B cell (primary cell): ENCODE measurements at regions not wholly inside any gene's neighbourhood (a gene's known extent, or its start where the extent isn't known, plus 50 kb on each side); places are given as distances from the start of the nearest gene placed in this dataset.
"Not testable (repeated sequence)": the region's sequence is repeated elsewhere in the genome, so short reads cannot be mapped to it uniquely, and the experiment has no call there.

ENCODE experiments used
- ATAC-seq: fragments of 200-7000 bp; cut with Tn5 transposase; one replicate; pipeline ENCODE4 v1.10.0; 2021; ENCODE audit warnings: low read depth, mild to moderate bottlenecking, moderate number of reproducible peaks, moderate library complexity
- CTCF ChIA-PET: fragments of 350-600 bp; sonication (Branson Sonifier 250); formaldehyde crosslinking; loops from one replicate; lab custom pipeline; 2021; ENCODE audit warnings: antibody characterized with exemption, inconsistent platforms; lab: Charles Lee
- POLR2A ChIA-PET: fragments of 350-600 bp; sonication (Branson Sonifier 250); formaldehyde crosslinking; loops from one replicate; lab custom pipeline; 2021; ENCODE audit warnings: antibody characterized with exemption; lab: Charles Lee
- DNase-seq: peaks from one replicate; pipeline ENCODE4 v3.0.0; 2013
- H2AFZ ChIP-seq: 2 replicates; pipeline ENCODE4 v1.6.1; 2012; ENCODE audit warnings: mild to moderate bottlenecking, low read depth, low read length; ENCODE audit not compliant: insufficient read depth, poor library complexity, severe bottlenecking
- H3K27ac ChIP-seq, 2 donors: 1 replicate in 1 of 2; 2 replicates in 1 of 2; pipeline ENCODE4 v1.5.1; 2012 to 2013; ENCODE audit warnings: low read length in 2 of 2, mild to moderate bottlenecking in 2 of 2, moderate library complexity in 1 of 2
- H3K27me3 ChIP-seq, 4 experiments: fragments of 200-600 bp in 1 of 4; sonication (generic) in 1 of 4; replicated peaks in 1 of 4; 1 replicate in 2 of 4; 2 replicates in 2 of 4; pipeline versions ENCODE4 v1.6.1 to v1.7.0; 2013 to 2016; ENCODE audit warnings: low read length in 3 of 4, mild to moderate bottlenecking in 2 of 4, mixed read lengths in 1 of 4, moderate library complexity in 1 of 4; ENCODE audit not compliant: insufficient read depth in 4 of 4, control insufficient read depth in 3 of 4; ENCODE audit errors: control extremely low read depth in 1 of 4
- H3K36me3 ChIP-seq, 2 experiments: replicated peaks in 1 of 2; 1 replicate in 1 of 2; 2 replicates in 1 of 2; pipeline versions ENCODE4 v1.6.1 to v1.7.1; 2013; ENCODE audit warnings: low read length in 1 of 2; ENCODE audit not compliant: insufficient read depth in 2 of 2, control insufficient read depth in 1 of 2; ENCODE audit errors: control extremely low read depth in 1 of 2, extremely low read depth in 1 of 2
- H3K4me1 ChIP-seq, 2 donors: fragments of 200-600 bp in 1 of 2; sonication (generic) in 1 of 2; 1 replicate in 1 of 2; 2 replicates in 1 of 2; pipeline versions ENCODE4 v1.5.1 to v1.6.1; 2013 to 2017; ENCODE audit warnings: low read length in 2 of 2; ENCODE audit not compliant: control insufficient read depth in 2 of 2, insufficient read depth in 2 of 2
- H3K4me2 ChIP-seq: replicated peaks from 2 replicates; pipeline ENCODE3; 2012; ENCODE audit warnings: mild to moderate bottlenecking, low read depth, low read length; ENCODE audit not compliant: poor library complexity, severe bottlenecking
- H3K4me3 ChIP-seq, 5 experiments: fragments of 200-600 bp in 1 of 5; sonication (generic) in 1 of 5; 1 replicate in 3 of 5; 2 replicates in 2 of 5; pipeline versions ENCODE4 v1.5.1 to v1.7.0; 2011 to 2016; ENCODE audit warnings: low read length in 4 of 5, mild to moderate bottlenecking in 4 of 5, low read depth in 2 of 5, control low read depth in 1 of 5, moderate library complexity in 1 of 5; ENCODE audit not compliant: insufficient read depth in 1 of 5; ENCODE audit errors: control extremely low read depth in 1 of 5, extremely low read depth in 1 of 5
- H3K79me2 ChIP-seq: fragments of 200-600 bp; sonication (generic); one replicate; pipeline ENCODE4 v1.6.0; 2016; ENCODE audit warnings: low read length; ENCODE audit not compliant: control insufficient read depth, insufficient read depth
- H3K9ac ChIP-seq: fragments of 200-600 bp; sonication (generic); 2 replicates; pipeline ENCODE4 v1.6.1; 2017; ENCODE audit warnings: mild to moderate bottlenecking, low read length, moderate library complexity
- H3K9me3 ChIP-seq, 3 donors: one replicate each; pipeline versions ENCODE4 v1.6.1 to v1.7.1; 2013; ENCODE audit warnings: low read length in 2 of 3; ENCODE audit not compliant: control insufficient read depth in 2 of 3, insufficient read depth in 1 of 3; ENCODE audit errors: control extremely low read depth in 1 of 3
- H4K20me1 ChIP-seq: 2 replicates; pipeline ENCODE4 v1.6.0; 2012; ENCODE audit warnings: mild to moderate bottlenecking, low read length; ENCODE audit not compliant: insufficient read depth, control insufficient read depth, poor library complexity, severe bottlenecking
- H3K27ac Mint-ChIP-seq: one replicate; pipeline ENCODE4 v1.8.0; 2021; ENCODE audit warnings: mixed read lengths
- H3K27me3 Mint-ChIP-seq: one replicate; pipeline ENCODE4 v1.8.0; 2021; ENCODE audit warnings: mixed read lengths
- H3K4me1 Mint-ChIP-seq: one replicate; pipeline ENCODE4 v1.8.0; 2021; ENCODE audit warnings: mixed read lengths
- H3K4me3 Mint-ChIP-seq: one replicate; pipeline ENCODE4 v1.8.0; 2021; ENCODE audit warnings: mixed read lengths
- H3K9me3 Mint-ChIP-seq: one replicate; pipeline ENCODE4 v1.8.0; 2022; ENCODE audit warnings: mixed read lengths; ENCODE audit not compliant: insufficient read depth
- WGBS: methylation state at CpG from one replicate; pipeline ENCODE4 v1.1.5; 2013; ENCODE audit warnings: missing lambda C conversion rate; ENCODE audit not compliant: insufficient coverage; 5-methylcytosine and 5-hydroxymethylcytosine counted together
- intact Hi-C: fragments of 100-400 bp; cut with micrococcal nuclease; formaldehyde crosslinking; loops from one replicate; pipeline ENCODE4 v1.10.0; 2022

GRCh38 chr12:131285905-131286295 is 332.2 kb downstream of the ADGRD1 start:
- H3K4me3 Mint-ChIP-seq, H3K4me1 Mint-ChIP-seq, H2AFZ ChIP-seq, H3K27me3 ChIP-seq, POLR2A ChIA-PET, intact Hi-C loops, H3K27ac Mint-ChIP-seq, ATAC-seq, CTCF ChIA-PET, H3K4me2 ChIP-seq, H3K9me3 ChIP-seq, H3K27me3 Mint-ChIP-seq, H4K20me1 ChIP-seq, H3K79me2 ChIP-seq, H3K9ac ChIP-seq, DNase-seq, H3K4me1 ChIP-seq, H3K9me3 Mint-ChIP-seq, H3K4me3 ChIP-seq, H3K36me3 ChIP-seq, H3K27ac ChIP-seq: not testable (repeated sequence)
- WGBS, result 99% methylated on average over 8 of the region's 19 CpGs

GRCh38 chr12:131286301-131286700 is 332.6 kb downstream of the ADGRD1 start:
- POLR2A ChIA-PET, H3K9me3 ChIP-seq, H3K4me3 Mint-ChIP-seq, H3K27me3 Mint-ChIP-seq, H3K4me3 ChIP-seq, intact Hi-C loops, H3K4me1 ChIP-seq, H4K20me1 ChIP-seq, H3K9ac ChIP-seq, ATAC-seq, H3K79me2 ChIP-seq, H3K9me3 Mint-ChIP-seq, DNase-seq, H3K4me1 Mint-ChIP-seq, H3K27ac ChIP-seq, H2AFZ ChIP-seq, H3K27ac Mint-ChIP-seq, H3K27me3 ChIP-seq, H3K4me2 ChIP-seq, H3K36me3 ChIP-seq, CTCF ChIA-PET: not testable (repeated sequence)
- no CpG with 5 or more reads among the region's 24 CpGs for WGBS
